Hepatocyte (in vitro differentiated cells): ENCODE measurements at regions not wholly inside any gene's neighbourhood (a gene's known extent, or its start where the extent isn't known, plus 50 kb on each side); places are given as distances from the start of the nearest gene placed in this dataset.

ENCODE experiments used
- EZH2 ChIP-seq: fragments of 200-600 bp; sonication (generic); IDR thresholded peaks from 2 replicates; pipeline ENCODE4 v1.6.1; 2016; ENCODE audit warnings: antibody characterized with exemption, mild to moderate bottlenecking, borderline replicate concordance
- TF ChIP-seq, protein P1 (sequence below): fragments of 200-600 bp; sonication (generic); IDR thresholded peaks from 2 replicates; pipeline ENCODE4 v1.5.1; 2016; ENCODE audit warnings: antibody characterized with exemption, mild to moderate bottlenecking; ENCODE audit not compliant: poor library complexity

- no peak for TF ChIP-seq EZH2
- TF ChIP-seq, protein P1, sequence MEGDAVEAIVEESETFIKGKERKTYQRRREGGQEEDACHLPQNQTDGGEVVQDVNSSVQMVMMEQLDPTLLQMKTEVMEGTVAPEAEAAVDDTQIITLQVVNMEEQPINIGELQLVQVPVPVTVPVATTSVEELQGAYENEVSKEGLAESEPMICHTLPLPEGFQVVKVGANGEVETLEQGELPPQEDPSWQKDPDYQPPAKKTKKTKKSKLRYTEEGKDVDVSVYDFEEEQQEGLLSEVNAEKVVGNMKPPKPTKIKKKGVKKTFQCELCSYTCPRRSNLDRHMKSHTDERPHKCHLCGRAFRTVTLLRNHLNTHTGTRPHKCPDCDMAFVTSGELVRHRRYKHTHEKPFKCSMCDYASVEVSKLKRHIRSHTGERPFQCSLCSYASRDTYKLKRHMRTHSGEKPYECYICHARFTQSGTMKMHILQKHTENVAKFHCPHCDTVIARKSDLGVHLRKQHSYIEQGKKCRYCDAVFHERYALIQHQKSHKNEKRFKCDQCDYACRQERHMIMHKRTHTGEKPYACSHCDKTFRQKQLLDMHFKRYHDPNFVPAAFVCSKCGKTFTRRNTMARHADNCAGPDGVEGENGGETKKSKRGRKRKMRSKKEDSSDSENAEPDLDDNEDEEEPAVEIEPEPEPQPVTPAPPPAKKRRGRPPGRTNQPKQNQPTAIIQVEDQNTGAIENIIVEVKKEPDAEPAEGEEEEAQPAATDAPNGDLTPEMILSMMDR: no peak
These were observed 99.1 kb downstream of the MACIR start for GRCh38 chr5:103357636-103358035.
